Panc1 (cell line): ENCODE measurements at regions not wholly inside any gene's neighbourhood (a gene's known extent, or its start where the extent isn't known, plus 50 kb on each side); places are given as distances from the start of the nearest gene placed in this dataset.

Experiments used
- ATAC-seq: fragments of 200-7000 bp; cut with Tn5 transposase; 2 replicates; pipeline ENCODE4 v1.9.1; 2020; ENCODE audit warnings: mild to moderate bottlenecking, moderate library complexity
- BruUV-seq: library from RNA; stranded (reverse); fragments of 400-500 nt; replicated peaks from 2 replicates; lab custom pipeline; 2021; lab: Mats Ljungman, UMichigan
- CTCF ChIA-PET: fragments of 300-600 bp; sonication (Branson Sonifier 250); formaldehyde crosslinking; loops from one replicate; lab custom pipeline; 2022; ENCODE audit warnings: antibody characterized with exemption; lab: Charles Lee
- POLR2A ChIA-PET: fragments of 300-600 bp; sonication (Branson Sonifier 250); formaldehyde crosslinking; loops from one replicate; lab custom pipeline; 2022; ENCODE audit warnings: antibody characterized with exemption; lab: Charles Lee
- DNase-seq: peaks from one replicate; pipeline ENCODE4 v3.0.0-alpha.2; 2010; ENCODE audit warnings: low read depth, low spot score
- H3K27ac ChIP-seq: 2 replicates; pipeline ENCODE4 v1.5.1; 2011; ENCODE audit warnings: mild to moderate bottlenecking, low read length, inconsistent platforms
- H3K27me3 ChIP-seq: fragments of 200-500 bp; sonication (Bioruptor generic); 2 replicates; pipeline ENCODE4 v1.6.0; 2014; ENCODE audit warnings: low read length, inconsistent platforms; ENCODE audit not compliant: control insufficient read depth, insufficient read depth
- H3K36me3 ChIP-seq: fragments of 200-500 bp; sonication (Bioruptor generic); 2 replicates; pipeline ENCODE4 v1.5.1; 2014; ENCODE audit warnings: inconsistent platforms, mild to moderate bottlenecking, low read length, moderate library complexity; ENCODE audit not compliant: control insufficient read depth, insufficient read depth
- H3K4me1 ChIP-seq: 2 replicates; pipeline ENCODE4 v1.5.1; 2011; ENCODE audit warnings: inconsistent platforms, mild to moderate bottlenecking, low read length, moderate library complexity; ENCODE audit not compliant: control insufficient read depth, insufficient read depth
- H3K4me3 ChIP-seq, 2 experiments: 2 replicates each; pipeline ENCODE4 v1.5.1; 2011 to 2012; ENCODE audit warnings: low read depth in 2 of 2, low read length in 2 of 2, mild to moderate bottlenecking in 2 of 2, inconsistent platforms in 1 of 2, moderate library complexity in 1 of 2
- H3K9me3 ChIP-seq: fragments of 200-500 bp; sonication (Bioruptor generic); 2 replicates; pipeline ENCODE4 v1.5.1; 2014; ENCODE audit warnings: low read depth, mild to moderate bottlenecking, inconsistent platforms, low read length, moderate library complexity; ENCODE audit not compliant: control insufficient read depth, insufficient read depth
- POLR2AphosphoS5 ChIP-seq: IDR thresholded peaks from 2 replicates; pipeline ENCODE4 v1.6.1; 2012; ENCODE audit warnings: mild to moderate bottlenecking, low read depth, low read length, moderate library complexity
- SIN3A ChIP-seq: IDR thresholded peaks from 2 replicates; pipeline ENCODE4 v1.6.1; 2012; ENCODE audit warnings: low read depth, mild to moderate bottlenecking, low read length, moderate library complexity, borderline replicate concordance; ENCODE audit not compliant: insufficient read depth
- TCF7L2 ChIP-seq: IDR thresholded peaks from 2 replicates; pipeline ENCODE4 v1.6.1; 2011; ENCODE audit warnings: mild to moderate bottlenecking, low read depth, low read length, inconsistent platforms
- in situ Hi-C: cut with HindIII; loops from 2 replicates; pipeline ENCODE4 v1.10.0; 2016; ENCODE audit warnings: low sequenced_read_pairs, low pct_unique_long_range_greater_than_20kb
- intact Hi-C: fragments of 100-400 bp; cut with micrococcal nuclease; formaldehyde crosslinking; loops from one replicate; pipeline ENCODE4 v1.10.0; 2022; ENCODE audit not compliant: unreplicated experiment
- TF ChIP-seq, protein P1 (sequence below), 2 experiments: IDR thresholded peaks; 2 replicates each; pipeline ENCODE4 v1.6.1; 2011 to 2012; ENCODE audit warnings: low read depth in 2 of 2, control low read depth in 1 of 2, low read length in 1 of 2, mild to moderate bottlenecking in 1 of 2, moderate library complexity in 1 of 2; ENCODE audit not compliant: insufficient read depth in 1 of 2
- TF ChIP-seq, protein P2 (sequence below): fragments of 450-650 bp; IDR thresholded peaks from 2 replicates; pipeline ENCODE4 v1.5.1; 2017; ENCODE audit warnings: mild to moderate bottlenecking

DNA sequence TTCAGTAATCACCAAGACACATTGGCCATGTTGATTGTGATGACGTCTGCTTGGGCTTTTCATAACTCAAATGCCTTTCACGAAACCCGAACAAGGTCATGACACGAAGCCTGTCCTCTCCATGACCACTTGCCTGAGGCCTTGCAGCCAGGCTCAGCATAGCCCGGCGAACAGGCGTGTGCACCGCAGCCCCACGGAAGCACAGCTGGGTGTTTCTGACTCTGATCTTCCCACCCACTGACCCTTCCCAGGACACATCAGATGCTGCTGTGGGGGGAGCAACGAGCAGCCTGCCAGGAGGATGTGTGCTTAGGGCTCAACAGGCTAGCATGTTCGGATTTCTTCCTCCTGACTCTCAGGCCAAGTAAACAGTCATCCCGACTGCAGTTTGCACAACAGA lies 369.4 kb upstream of the SALL3 start:
- ChIA-PET CTCF (no interaction called here), POLR2A (no interaction called here)
- no TSS peak for BruUV-seq
- Histone ChIP-seq H3K36me3 (no peaks in the 10 kb centered on the region), H3K4me3 (no peak overlapping the region), H3K4me1 (no peaks in the 10 kb centered on the region), H3K27me3 (no peaks in the 10 kb centered on the region), H3K9me3 (no peaks in the 10 kb centered on the region), H3K27ac (no peak overlapping the region)
- TF ChIP-seq SIN3A: no peak
- TF ChIP-seq, protein P1, sequence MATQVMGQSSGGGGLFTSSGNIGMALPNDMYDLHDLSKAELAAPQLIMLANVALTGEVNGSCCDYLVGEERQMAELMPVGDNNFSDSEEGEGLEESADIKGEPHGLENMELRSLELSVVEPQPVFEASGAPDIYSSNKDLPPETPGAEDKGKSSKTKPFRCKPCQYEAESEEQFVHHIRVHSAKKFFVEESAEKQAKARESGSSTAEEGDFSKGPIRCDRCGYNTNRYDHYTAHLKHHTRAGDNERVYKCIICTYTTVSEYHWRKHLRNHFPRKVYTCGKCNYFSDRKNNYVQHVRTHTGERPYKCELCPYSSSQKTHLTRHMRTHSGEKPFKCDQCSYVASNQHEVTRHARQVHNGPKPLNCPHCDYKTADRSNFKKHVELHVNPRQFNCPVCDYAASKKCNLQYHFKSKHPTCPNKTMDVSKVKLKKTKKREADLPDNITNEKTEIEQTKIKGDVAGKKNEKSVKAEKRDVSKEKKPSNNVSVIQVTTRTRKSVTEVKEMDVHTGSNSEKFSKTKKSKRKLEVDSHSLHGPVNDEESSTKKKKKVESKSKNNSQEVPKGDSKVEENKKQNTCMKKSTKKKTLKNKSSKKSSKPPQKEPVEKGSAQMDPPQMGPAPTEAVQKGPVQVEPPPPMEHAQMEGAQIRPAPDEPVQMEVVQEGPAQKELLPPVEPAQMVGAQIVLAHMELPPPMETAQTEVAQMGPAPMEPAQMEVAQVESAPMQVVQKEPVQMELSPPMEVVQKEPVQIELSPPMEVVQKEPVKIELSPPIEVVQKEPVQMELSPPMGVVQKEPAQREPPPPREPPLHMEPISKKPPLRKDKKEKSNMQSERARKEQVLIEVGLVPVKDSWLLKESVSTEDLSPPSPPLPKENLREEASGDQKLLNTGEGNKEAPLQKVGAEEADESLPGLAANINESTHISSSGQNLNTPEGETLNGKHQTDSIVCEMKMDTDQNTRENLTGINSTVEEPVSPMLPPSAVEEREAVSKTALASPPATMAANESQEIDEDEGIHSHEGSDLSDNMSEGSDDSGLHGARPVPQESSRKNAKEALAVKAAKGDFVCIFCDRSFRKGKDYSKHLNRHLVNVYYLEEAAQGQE (IDR thresholded peaks at IDR 0.05; ENCODE audit: insufficient read depth in 1 of 2, low read depth in 2 of 2, low read length in 1 of 2): no peak
- TF ChIP-seq, protein P2, sequence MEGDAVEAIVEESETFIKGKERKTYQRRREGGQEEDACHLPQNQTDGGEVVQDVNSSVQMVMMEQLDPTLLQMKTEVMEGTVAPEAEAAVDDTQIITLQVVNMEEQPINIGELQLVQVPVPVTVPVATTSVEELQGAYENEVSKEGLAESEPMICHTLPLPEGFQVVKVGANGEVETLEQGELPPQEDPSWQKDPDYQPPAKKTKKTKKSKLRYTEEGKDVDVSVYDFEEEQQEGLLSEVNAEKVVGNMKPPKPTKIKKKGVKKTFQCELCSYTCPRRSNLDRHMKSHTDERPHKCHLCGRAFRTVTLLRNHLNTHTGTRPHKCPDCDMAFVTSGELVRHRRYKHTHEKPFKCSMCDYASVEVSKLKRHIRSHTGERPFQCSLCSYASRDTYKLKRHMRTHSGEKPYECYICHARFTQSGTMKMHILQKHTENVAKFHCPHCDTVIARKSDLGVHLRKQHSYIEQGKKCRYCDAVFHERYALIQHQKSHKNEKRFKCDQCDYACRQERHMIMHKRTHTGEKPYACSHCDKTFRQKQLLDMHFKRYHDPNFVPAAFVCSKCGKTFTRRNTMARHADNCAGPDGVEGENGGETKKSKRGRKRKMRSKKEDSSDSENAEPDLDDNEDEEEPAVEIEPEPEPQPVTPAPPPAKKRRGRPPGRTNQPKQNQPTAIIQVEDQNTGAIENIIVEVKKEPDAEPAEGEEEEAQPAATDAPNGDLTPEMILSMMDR: no peak
- no peak for TF ChIP-seq POLR2AphosphoS5
- no peak for DNase-seq
- in situ Hi-C loops (no loop called here), intact Hi-C loops (no loop called here)
- ATAC-seq: no peak

DNA sequence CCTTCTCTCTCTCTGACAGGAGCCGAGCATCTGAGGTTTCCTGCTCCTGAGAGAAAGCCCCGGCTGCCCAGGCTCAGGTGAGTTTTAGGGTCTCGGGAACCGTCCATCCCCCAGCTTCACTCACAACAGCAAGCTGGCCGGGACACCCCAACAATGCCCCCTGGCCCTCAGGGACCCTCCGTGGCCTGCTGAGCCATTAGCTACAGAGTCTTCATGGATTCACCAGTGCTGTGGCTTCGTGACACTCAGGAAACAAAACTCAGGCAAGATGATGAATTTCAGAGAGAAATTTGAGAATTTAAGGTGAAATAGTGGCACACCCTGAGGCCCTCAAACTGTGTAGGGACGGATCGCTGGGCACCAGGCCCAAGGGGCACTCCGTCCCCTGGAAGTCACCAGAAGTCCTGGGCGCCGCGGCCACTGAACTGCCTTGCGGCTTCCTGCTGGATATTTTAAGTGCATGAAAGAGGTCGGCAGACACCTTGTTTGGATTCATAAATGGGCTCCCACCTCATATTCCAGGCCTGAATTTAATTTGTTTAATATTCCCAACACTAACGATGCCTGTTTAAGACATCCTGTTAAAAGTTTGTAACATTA lies 368.3 kb upstream of the SALL3 start:
- ATAC-seq: no peak

More for the DNA sequence above, 368.3 kb upstream of the SALL3 start:
- Histone ChIP-seq H3K4me3 (no peak overlapping the region), H3K9me3 (no peaks in the 10 kb centered on the region), H3K4me1 (no peaks in the 10 kb centered on the region), H3K27ac (no peak overlapping the region), H3K36me3 (no peaks in the 10 kb centered on the region), H3K27me3 (no peaks in the 10 kb centered on the region)
- DNase-seq: no peak
- TF ChIP-seq, protein P1 (IDR thresholded peaks at IDR 0.05; ENCODE audit: insufficient read depth in 1 of 2, low read depth in 2 of 2, low read length in 1 of 2): no peak
- no peak for TF ChIP-seq SIN3A
- TF ChIP-seq, protein P2: no peak
- TF ChIP-seq TCF7L2: no peak
- no peak for TF ChIP-seq POLR2AphosphoS5
- intact Hi-C loops: no loop called here
- CTCF ChIA-PET: no interaction called here
- POLR2A ChIA-PET: no interaction called here
- no TSS peak for BruUV-seq
- in situ Hi-C loops: no loop called here
